K562 (cell line): ENCODE measurements at regions not wholly inside any gene's neighbourhood (a gene's known extent, or its start where the extent isn't known, plus 50 kb on each side); places are given as distances from the start of the nearest gene placed in this dataset.

Experiments used
- ATAC-seq: fragments of 200-7000 bp; cut with Tn5 transposase; 3 replicates; pipeline ENCODE4 v1.9.1; 2020; ENCODE audit warnings: moderate library complexity
- BruUV-seq: library from RNA; stranded (reverse); fragments of 400-500 nt; replicated peaks from 2 replicates; lab custom pipeline; 2021; lab: Mats Ljungman, UMichigan
- CTCF ChIA-PET: fragments of 300-600 bp; formaldehyde crosslinking; extraction: SDS; loops from one replicate; lab custom pipeline; 2021; ENCODE audit warnings: low intra/inter-chr PET ratio; lab: Yijun Ruan, JAX
- POLR2A ChIA-PET: fragments of 300-600, 350-650 bp; sonication (Branson Sonifier 250); formaldehyde crosslinking; extraction: SDS; loops from one replicate; lab custom pipeline; 2021; ENCODE audit warnings: antibody characterized with exemption, inconsistent platforms; lab: Yijun Ruan, JAX
- DNase-seq, 4 experiments: peaks; one replicate each; pipeline versions ENCODE4 v3.0.0 to v3.0.0-alpha.2; 2011 to 2018; ENCODE audit warnings: low spot score in 3 of 4, mixed read lengths in 3 of 4; ENCODE audit errors: extremely low read depth in 1 of 4
- FAIRE-seq: peaks from 2 replicates; lab custom pipeline; 2011; peaks lifted over from hg19 to GRCh38; lab: Jason Lieb, UNC
- H2AFZ ChIP-seq: 2 replicates; pipeline ENCODE4 v1.6.0; 2011; ENCODE audit warnings: low read depth, low read length, control low read depth, inconsistent platforms
- H3K27ac ChIP-seq: fragments of 200-600 bp; 3 replicates; pipeline ENCODE4 v1.8.0; 2011; ENCODE audit warnings: low read depth, mild to moderate bottlenecking, control low read depth, inconsistent platforms, low read length, moderate library complexity, mixed read lengths; ENCODE audit errors: extremely low read depth
- H3K27me3 ChIP-seq, 2 experiments: fragments of 300-600 bp in 1 of 2; 2 replicates in 1 of 2; 3 replicates in 1 of 2; pipeline versions ENCODE4 v1.6.0 to v1.8.0; 2011; ENCODE audit warnings: inconsistent platforms in 2 of 2, low read length in 2 of 2, mild to moderate bottlenecking in 1 of 2, mixed read lengths in 1 of 2, moderate library complexity in 1 of 2; ENCODE audit not compliant: control insufficient read depth in 2 of 2, insufficient read depth in 2 of 2
- H3K36me3 ChIP-seq: fragments of 300-600 bp; 3 replicates; pipeline ENCODE4 v1.8.0; 2011; ENCODE audit warnings: mild to moderate bottlenecking, low read length, inconsistent platforms; ENCODE audit not compliant: control insufficient read depth, insufficient read depth
- H3K4me1 ChIP-seq, 2 experiments: fragments of 200-600 bp in 1 of 2; replicated peaks in 1 of 2; 2 replicates in 1 of 2; 3 replicates in 1 of 2; pipeline versions ENCODE4 v1.5.1 to v1.8.0; 2011; ENCODE audit warnings: inconsistent platforms in 2 of 2, low read length in 2 of 2, mild to moderate bottlenecking in 1 of 2, mixed read lengths in 1 of 2, moderate library complexity in 1 of 2; ENCODE audit not compliant: control insufficient read depth in 2 of 2, insufficient read depth in 2 of 2
- H3K4me2 ChIP-seq: 2 replicates; pipeline ENCODE4 v1.6.1; 2011; ENCODE audit warnings: low read length, control low read depth, inconsistent platforms, mixed read lengths; ENCODE audit not compliant: insufficient read depth
- H3K4me3 ChIP-seq: fragments of 200-600 bp; sonication (generic), shearing (Covaris generic); 2 replicates; pipeline ENCODE4 v1.5.1; 2016; ENCODE audit warnings: control low read depth, inconsistent platforms
- H3K79me2 ChIP-seq: fragments of 200-600 bp; 3 replicates; pipeline ENCODE4 v1.8.0; 2011; ENCODE audit warnings: low read length, inconsistent platforms; ENCODE audit not compliant: control insufficient read depth, insufficient read depth
- H3K9ac ChIP-seq, 2 experiments: 2 replicates each; pipeline versions ENCODE4 v1.6.0 to v1.6.1; 2011; ENCODE audit warnings: low read depth in 2 of 2, low read length in 2 of 2, control low read depth in 1 of 2, inconsistent platforms in 1 of 2, mild to moderate bottlenecking in 1 of 2, mixed read lengths in 1 of 2; ENCODE audit not compliant: insufficient read depth in 1 of 2
- H3K9me1 ChIP-seq: one replicate; pipeline ENCODE4 v1.6.0; 2011; ENCODE audit warnings: inconsistent platforms, mild to moderate bottlenecking, low read length, moderate library complexity; ENCODE audit not compliant: control insufficient read depth, insufficient read depth
- H3K9me3 ChIP-seq: replicated peaks from 2 replicates; pipeline ENCODE4 v1.5.1; 2011; ENCODE audit warnings: low read depth, low read length, inconsistent platforms; ENCODE audit not compliant: control insufficient read depth, insufficient read depth
- H4K20me1 ChIP-seq: replicated peaks from 2 replicates; pipeline ENCODE4 v1.6.1; 2011; ENCODE audit warnings: low read length, inconsistent platforms, mixed read lengths; ENCODE audit not compliant: control insufficient read depth, insufficient read depth
- ETV5 ChIP-seq: sonication (generic); formaldehyde crosslinking; IDR thresholded peaks from 2 replicates; pipeline ENCODE4 v1.4.0; 2020; ENCODE audit warnings: low read depth, mild to moderate bottlenecking, missing genetic modification reagents
- FOXK2 ChIP-seq, 2 experiments: fragments of 450-650 bp; IDR thresholded peaks in 1 of 2; conservative IDR thresholded peaks in 1 of 2; 2 replicates each; pipeline ENCODE4 v1.6.1; 2016; ENCODE audit warnings: low read depth in 2 of 2, mild to moderate bottlenecking in 1 of 2
- FUS ChIP-seq: fragments of 200-400 bp; formaldehyde crosslinking; optimal IDR thresholded peaks from 2 replicates; pipeline ENCODE3; 2017; ENCODE audit warnings: low read depth, low read length
- KLF13 ChIP-seq: fragments of 450-650 bp; IDR thresholded peaks from 2 replicates; pipeline ENCODE4 v1.6.1; 2016; ENCODE audit warnings: missing genetic modification characterization, low read depth, mild to moderate bottlenecking, missing compliant biosample characterization, moderate library complexity, borderline replicate concordance
- MECOM ChIP-seq: fragments of 250-450 bp; sonication (Bioruptor Pico); IDR thresholded peaks from 2 replicates; pipeline ENCODE4 v1.8.0; 2022; ENCODE audit warnings: inconsistent platforms
- RB1 ChIP-seq: fragments of 450-650 bp; IDR thresholded peaks from 2 replicates; pipeline ENCODE4 v1.6.1; 2017; ENCODE audit warnings: low read depth, mild to moderate bottlenecking
- RNF2 ChIP-seq: sonication (generic); IDR thresholded peaks from 2 replicates; pipeline ENCODE4 v1.6.1; 2016
- RUNX1 ChIP-seq: sonication (generic); IDR thresholded peaks from 2 replicates; pipeline ENCODE4 v1.6.1; 2016; ENCODE audit warnings: antibody characterized with exemption, low read depth
- SNIP1 ChIP-seq: fragments of 450-650 bp; IDR thresholded peaks from 2 replicates; pipeline ENCODE4 v1.7.1; 2017; ENCODE audit warnings: low read depth, mild to moderate bottlenecking
- WGBS: fragments of 100-300 bp; shearing (Covaris generic); methylation state at CpG from one replicate; pipeline ENCODE4 v1.1.6; 2016; ENCODE audit warnings: low coverage, mixed read lengths; ENCODE audit not compliant: insufficient coverage; ENCODE audit errors: missing lambda C conversion rate; 5-methylcytosine and 5-hydroxymethylcytosine counted together
- in situ Hi-C: fragments of 300-500 bp; cut with MboI; formaldehyde crosslinking; loops from 4 replicates; pipeline ENCODE4 v1.15.0; 2018; ENCODE audit warnings: inconsistent platforms, mixed read lengths
- intact Hi-C: fragments of 100-400 bp; cut with micrococcal nuclease; formaldehyde crosslinking; loops from 2 replicates; pipeline ENCODE4 v1.14.2; 2022

DNA sequence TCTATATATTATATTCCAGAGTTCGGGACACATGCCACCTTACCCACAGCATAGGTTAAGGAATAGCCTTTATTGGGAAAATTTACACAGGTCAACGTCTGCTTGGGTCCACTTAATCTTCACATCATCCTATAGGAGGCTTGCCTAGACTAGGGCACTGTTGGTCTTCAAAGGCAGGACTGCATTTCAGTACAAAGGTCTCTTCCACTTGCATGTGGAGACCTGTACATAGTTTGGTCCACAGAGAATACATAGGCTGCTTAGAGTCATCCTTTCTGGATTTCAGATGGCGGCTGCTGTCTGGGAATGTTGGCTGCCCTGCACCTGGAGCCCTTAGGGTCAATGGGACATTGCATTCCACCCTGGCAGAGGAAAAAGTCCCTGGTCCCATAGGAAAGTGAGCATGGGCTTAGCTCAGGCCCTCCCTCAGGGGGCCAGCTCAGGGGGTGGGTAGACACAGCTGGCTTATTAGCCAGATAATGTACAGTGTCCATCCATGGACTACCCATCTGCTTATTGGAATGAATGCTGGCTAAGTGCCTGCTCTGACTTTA lies 75.3 kb upstream of the TGFBR2 start:
- intact Hi-C loops, result no loop called here
- no peaks in the 10 kb centered on the region for H3K9me1 ChIP-seq

DNA sequence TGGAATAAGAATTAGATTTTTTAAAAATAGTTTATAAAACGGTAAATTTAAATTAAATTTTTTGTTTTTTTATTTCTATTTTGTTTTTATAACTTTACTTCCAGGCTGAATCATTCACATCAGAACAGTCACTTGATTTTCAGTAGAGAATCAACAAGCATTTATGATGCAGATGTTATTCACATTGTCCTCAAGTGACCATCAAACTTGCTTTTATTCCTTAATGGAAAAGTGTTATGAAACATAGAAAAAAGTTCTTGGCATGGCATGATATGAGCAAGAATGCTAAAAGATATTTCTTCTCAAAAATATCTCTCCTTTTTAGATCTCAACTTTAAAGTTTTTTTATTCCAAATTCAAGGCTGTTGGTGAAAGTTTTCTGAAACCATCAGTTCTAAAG lies 70.9 kb upstream of the TGFBR2 start:
- Histone ChIP-seq H3K27me3 (no peaks in the 10 kb centered on the region), H2AFZ (no peak overlapping the region), H3K27ac (no peak overlapping the region), H3K79me2 (no peaks in the 10 kb centered on the region), H3K36me3 (no peaks in the 10 kb centered on the region), H3K4me3 (no peak overlapping the region), H3K4me2 (no peak overlapping the region), H3K4me1 (no peaks in the 10 kb centered on the region), H3K9me1 (no peaks in the 10 kb centered on the region), H3K9ac (no peak overlapping the region), H4K20me1 (no peaks in the 10 kb centered on the region), H3K9me3 (no peaks in the 10 kb centered on the region)
- BruUV-seq, result no TSS peak
- ATAC-seq, result no peak
- WGBS, result 0% methylated on average over 1 of the region's 1 CpG
- ChIA-PET CTCF (no interaction called here), POLR2A (no interaction called here)
- TF ChIP-seq RB1, result no peak
- intact Hi-C loops, result no loop called here
- no peak for FAIRE-seq
- in situ Hi-C loops, result no loop called here
- DNase-seq, result no peak

More for the DNA sequence above, 75.3 kb upstream of the TGFBR2 start:
- in situ Hi-C loops, result no loop called here
- no peaks in the 10 kb centered on the region for H3K27me3 ChIP-seq
- H3K9ac ChIP-seq, result no peak overlapping the region
- no peak overlapping the region for H3K4me2 ChIP-seq
- H3K9me3 ChIP-seq, result no peaks in the 10 kb centered on the region
- ChIA-PET POLR2A (no interaction called here), CTCF (no interaction called here)
- 0% methylated on average over 3 of the region's 3 CpGs for WGBS
- no peaks in the 10 kb centered on the region for H3K36me3 ChIP-seq
- TF ChIP-seq RUNX1 (no peak), RNF2 (no peak), KLF13 (tag) (no peak), FUS (no peak), ETV5 (no peak), SNIP1 (no peak), FOXK2 (conservative IDR thresholded peaks at IDR 0.05 in 1 of 2, IDR thresholded peaks at IDR 0.05 in 1 of 2; ENCODE audit: low read depth in 2 of 2) (no peak), MECOM (CRISPR knock-in tag) (no peak)
- FAIRE-seq (no peak), DNase-seq (no peak), ATAC-seq (no peak)
- no peak overlapping the region for H3K4me3 ChIP-seq
- no TSS peak for BruUV-seq
- no peak overlapping the region for H3K27ac ChIP-seq
- no peak overlapping the region for H2AFZ ChIP-seq
- no peaks in the 10 kb centered on the region for H4K20me1 ChIP-seq
- H3K4me1 ChIP-seq, result no peaks in the 10 kb centered on the region
- H3K79me2 ChIP-seq, result no peaks in the 10 kb centered on the region
